Lower lobe of right lung (tissue), 2 donors: ENCODE measurements at regions not wholly inside any gene's neighbourhood (a gene's known extent, or its start where the extent isn't known, plus 50 kb on each side); places are given as distances from the start of the nearest gene placed in this dataset.

ENCODE experiments used
- ATAC-seq, 2 donors: fragments of 200-7000 bp; cut with Tn5 transposase; one replicate each; pipeline ENCODE4 v1.9.1; 2020 to 2022; ENCODE audit warnings: mild to moderate bottlenecking in 2 of 2, moderate library complexity in 2 of 2
- DNase-seq: peaks from one replicate; pipeline ENCODE4 v3.0.0-alpha.2; 2020
- H3K27ac ChIP-seq: fragments of 200-600 bp; one replicate; pipeline ENCODE4 v1.8.0; 2022
- H3K27me3 ChIP-seq: fragments of 200-600 bp; one replicate; pipeline ENCODE4 v1.8.0; 2022; ENCODE audit warnings: low read depth
- H3K36me3 ChIP-seq: fragments of 200-600 bp; one replicate; pipeline ENCODE4 v1.8.0; 2022; ENCODE audit warnings: mild to moderate bottlenecking
- H3K4me1 ChIP-seq: fragments of 200-600 bp; one replicate; pipeline ENCODE4 v1.8.0; 2022
- H3K4me3 ChIP-seq: fragments of 200-600 bp; one replicate; pipeline ENCODE4 v1.8.0; 2022; ENCODE audit warnings: mild to moderate bottlenecking
- H3K9me3 ChIP-seq: fragments of 200-600 bp; one replicate; pipeline ENCODE4 v1.8.0; 2022
- CTCF ChIP-seq: fragments of 200-600 bp; IDR thresholded peaks from one replicate; pipeline ENCODE4 v1.8.0; 2022; ENCODE audit warnings: antibody characterized with exemption, mild to moderate bottlenecking
- intact Hi-C: fragments of 100-400 bp; cut with DNase I; formaldehyde crosslinking; loops from one replicate; pipeline ENCODE4 v1.11.0; 2022
- donor health status: DM: no; HTN: yes; CAD: no; lungs with severe emphysema.

- H3K9me3 ChIP-seq = no peaks in the 10 kb centered on the region
- H3K4me1 ChIP-seq = no peaks in the 10 kb centered on the region
- no peak for DNase-seq
- intact Hi-C loops = no loop called here
- ATAC-seq = peak; percentile 42 to 57
- TF ChIP-seq CTCF = no peak
- no peaks in the 10 kb centered on the region for H3K27me3 ChIP-seq
- no peaks in the 10 kb centered on the region for H3K36me3 ChIP-seq
- no peak overlapping the region for H3K27ac ChIP-seq
- no peak overlapping the region for H3K4me3 ChIP-seq
Observed at GRCh38 chr2:217340176-217340575, 480.3 kb upstream of the TNP1 start.

- Histone ChIP-seq H3K4me3 (no peak overlapping the region), H3K27me3 (no peaks in the 10 kb centered on the region), H3K27ac (no peak overlapping the region), H3K36me3 (no peaks in the 10 kb centered on the region), H3K9me3 (no peaks in the 10 kb centered on the region), H3K4me1 (no peaks in the 10 kb centered on the region)
- DNase-seq (no peak), ATAC-seq (no peak)
- TF ChIP-seq CTCF = no peak
- intact Hi-C loops = no loop called here
Observed at GRCh38 chr2:217339753-217340152, 479.9 kb upstream of the TNP1 start.

GRCh38 chr2:217338306-217338916 lies 478.5 kb upstream of the TNP1 start:
- no peak for ATAC-seq
- no peak overlapping the region for H3K27ac ChIP-seq
- intact Hi-C loops = no loop called here
- H3K27me3 ChIP-seq = no peaks in the 10 kb centered on the region
- TF ChIP-seq CTCF = no peak
- peaks cover 4% of the 10 kb centered on the region for H3K4me1 ChIP-seq
- no peak for DNase-seq
- H3K9me3 ChIP-seq = no peaks in the 10 kb centered on the region
- H3K4me3 ChIP-seq = no peak overlapping the region
- no peaks in the 10 kb centered on the region for H3K36me3 ChIP-seq

- intact Hi-C loops = no loop called here
- H3K9me3 ChIP-seq = no peaks in the 10 kb centered on the region
- peaks cover 5% of the 10 kb centered on the region for H3K4me1 ChIP-seq
- DNase-seq = no peak
- H3K36me3 ChIP-seq = no peaks in the 10 kb centered on the region
- H3K27me3 ChIP-seq = no peaks in the 10 kb centered on the region
- no peak for ATAC-seq
- H3K4me3 ChIP-seq = no peak overlapping the region
- H3K27ac ChIP-seq = no peak overlapping the region
- TF ChIP-seq CTCF = no peak
Observed at GRCh38 chr2:217337771-217338170, 477.9 kb upstream of the TNP1 start.

GRCh38 chr2:217336694-217337093 lies 476.8 kb upstream of the TNP1 start:
- Histone ChIP-seq H3K36me3 (no peaks in the 10 kb centered on the region), H3K27me3 (no peaks in the 10 kb centered on the region), H3K27ac (no peak overlapping the region), H3K4me1 (peaks cover 6% of the 10 kb centered on the region), H3K9me3 (no peaks in the 10 kb centered on the region), H3K4me3 (no peak overlapping the region)
- TF ChIP-seq CTCF = no peak
- ATAC-seq = peak in 1 of 2 donors; percentile 63
- no peak for DNase-seq
- intact Hi-C loops = no loop called here
